ENCODE measurements at regions not wholly inside any gene's neighbourhood (a gene's known extent, or its start where the extent isn't known, plus 50 kb on each side); places are given as distances from the start of the nearest gene placed in this dataset.

DNA sequence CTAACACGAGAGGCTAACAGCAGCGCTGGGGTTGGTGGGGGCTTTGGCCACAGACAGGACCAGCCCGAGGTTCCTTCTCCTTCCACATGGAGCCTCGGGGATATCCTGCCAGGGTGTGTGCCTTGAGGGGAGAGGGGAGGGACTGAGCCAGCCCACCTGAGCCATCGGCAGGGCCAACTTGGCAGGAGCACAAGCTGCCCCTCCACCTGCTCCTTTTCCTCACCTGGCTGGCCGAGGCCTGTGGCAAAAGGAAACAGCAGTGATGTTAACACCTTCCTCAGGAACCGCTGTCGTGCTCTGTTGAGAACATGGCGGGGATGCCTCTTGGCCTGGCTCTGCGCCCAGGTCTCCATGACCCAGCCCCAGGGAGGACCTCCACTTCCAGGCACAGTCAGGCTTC, 255.1 kb upstream of the PPP2R2D start:
- no peaks in the 10 kb centered on the region for H3K9me1 ChIP-seq (replicated peaks; ENCODE audit: control insufficient read depth, extremely low read depth, insufficient read depth, low read length)
- TF ChIP-seq MYC (IDR thresholded peaks at IDR 0.05; ENCODE audit: low read depth, low read length) (no peak), EZH2 (IDR thresholded peaks at IDR 0.05; ENCODE audit: borderline replicate concordance, low read depth, low read length, severe bottlenecking) (no peak), POLR2A (IDR thresholded peaks at IDR 0.05; ENCODE audit: low read depth, low read length) (no peak), POLR2AphosphoS5 (IDR thresholded peaks at IDR 0.05; ENCODE audit: insufficient read depth, low read depth, low read length) (no peak)
- TF ChIP-seq, protein P1, sequence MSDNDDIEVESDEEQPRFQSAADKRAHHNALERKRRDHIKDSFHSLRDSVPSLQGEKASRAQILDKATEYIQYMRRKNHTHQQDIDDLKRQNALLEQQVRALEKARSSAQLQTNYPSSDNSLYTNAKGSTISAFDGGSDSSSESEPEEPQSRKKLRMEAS (IDR thresholded peaks at IDR 0.05; ENCODE audit: insufficient read depth, insufficient read length) = no peak
- TF ChIP-seq, protein P2, sequence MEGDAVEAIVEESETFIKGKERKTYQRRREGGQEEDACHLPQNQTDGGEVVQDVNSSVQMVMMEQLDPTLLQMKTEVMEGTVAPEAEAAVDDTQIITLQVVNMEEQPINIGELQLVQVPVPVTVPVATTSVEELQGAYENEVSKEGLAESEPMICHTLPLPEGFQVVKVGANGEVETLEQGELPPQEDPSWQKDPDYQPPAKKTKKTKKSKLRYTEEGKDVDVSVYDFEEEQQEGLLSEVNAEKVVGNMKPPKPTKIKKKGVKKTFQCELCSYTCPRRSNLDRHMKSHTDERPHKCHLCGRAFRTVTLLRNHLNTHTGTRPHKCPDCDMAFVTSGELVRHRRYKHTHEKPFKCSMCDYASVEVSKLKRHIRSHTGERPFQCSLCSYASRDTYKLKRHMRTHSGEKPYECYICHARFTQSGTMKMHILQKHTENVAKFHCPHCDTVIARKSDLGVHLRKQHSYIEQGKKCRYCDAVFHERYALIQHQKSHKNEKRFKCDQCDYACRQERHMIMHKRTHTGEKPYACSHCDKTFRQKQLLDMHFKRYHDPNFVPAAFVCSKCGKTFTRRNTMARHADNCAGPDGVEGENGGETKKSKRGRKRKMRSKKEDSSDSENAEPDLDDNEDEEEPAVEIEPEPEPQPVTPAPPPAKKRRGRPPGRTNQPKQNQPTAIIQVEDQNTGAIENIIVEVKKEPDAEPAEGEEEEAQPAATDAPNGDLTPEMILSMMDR (IDR thresholded peaks at IDR 0.05; ENCODE audit: extremely low read depth in 1 of 2, insufficient read depth in 1 of 2, low read depth in 1 of 2, low read length in 2 of 2) = no peak
- ChIA-PET CTCF (no interaction called here), POLR2A (no interaction called here)
- intact Hi-C loops (cut with micrococcal nuclease) (no loop called here), dilution Hi-C loops (cut with MboI; ENCODE audit: extremely low pct_ligation_motif_present, low sequenced_read_pairs) (no loop called here)
- H3K79me2 ChIP-seq (ENCODE audit: control insufficient read depth, insufficient read depth, low read length) = no peaks in the 10 kb centered on the region
- H4K20me1 ChIP-seq (replicated peaks; ENCODE audit: control insufficient read depth, extremely low read depth, insufficient read depth, low read length) = no peaks in the 10 kb centered on the region
- FAIRE-seq = no peak
- H3K9ac ChIP-seq (replicated peaks; ENCODE audit: extremely low read depth, insufficient read depth, low read length) = no peak overlapping the region
- no peak overlapping the region for H3K27ac ChIP-seq (ENCODE audit: insufficient read depth, low read depth, low read length)
- no TSS peak for BruUV-seq (replicated peaks)
- H3K4me3 ChIP-seq (replicated peaks in 1 of 3; ENCODE audit: insufficient read depth in 1 of 3, low read depth in 1 of 3, low read length in 3 of 3) = no peak overlapping the region
- H3K4me1 ChIP-seq (ENCODE audit: control insufficient read depth, extremely low read depth, insufficient read depth, low read length) = no peaks in the 10 kb centered on the region
- peaks cover 8% of the 10 kb centered on the region for H3K9me3 ChIP-seq (replicated peaks; ENCODE audit: control insufficient read depth, insufficient read depth, low read length)
- no peak for DNase-seq (ENCODE audit: low read depth, low spot score)
- H3K27me3 ChIP-seq (ENCODE audit: control insufficient read depth in 2 of 2, insufficient read depth in 2 of 2, low read length in 2 of 2) = no peaks in the 10 kb centered on the region
- no peaks in the 10 kb centered on the region for H3K36me3 ChIP-seq (ENCODE audit: control insufficient read depth in 2 of 2, extremely low read depth in 1 of 2, insufficient read depth in 2 of 2, low read length in 2 of 2)
- no peak overlapping the region for H2AFZ ChIP-seq (ENCODE audit: low read depth, low read length)
- no peak overlapping the region for H3K4me2 ChIP-seq (ENCODE audit: insufficient read depth, low read length)
